Endothelial cell of umbilical vein (primary cell): ENCODE measurements at regions not wholly inside any gene's neighbourhood (a gene's known extent, or its start where the extent isn't known, plus 50 kb on each side); places are given as distances from the start of the nearest gene placed in this dataset.

Experiments
- EZH2 ChIP-seq: IDR thresholded peaks from 2 replicates; pipeline ENCODE4 v1.6.1; 2012; ENCODE audit warnings: borderline replicate concordance, low read depth, mild to moderate bottlenecking, moderate library complexity, low read length, inconsistent platforms; ENCODE audit not compliant: severe bottlenecking
- FOS ChIP-seq: IDR thresholded peaks from 2 replicates; pipeline ENCODE4 v1.6.1; 2011; ENCODE audit warnings: mild to moderate bottlenecking, low read length, moderate library complexity, borderline replicate concordance; ENCODE audit not compliant: insufficient read depth
- GATA2 ChIP-seq: IDR thresholded peaks from 2 replicates; pipeline ENCODE4 v1.7.0; 2011; ENCODE audit warnings: low read depth, mild to moderate bottlenecking, moderate library complexity, mixed read lengths, low read length; ENCODE audit not compliant: insufficient read length, insufficient read depth
- JUN ChIP-seq: IDR thresholded peaks from 2 replicates; pipeline ENCODE4 v1.6.1; 2011; ENCODE audit warnings: borderline replicate concordance, low read depth; ENCODE audit not compliant: insufficient read length, insufficient read depth
- MYC ChIP-seq: IDR thresholded peaks from one replicate; pipeline ENCODE4 v1.6.1; 2011; ENCODE audit warnings: mild to moderate bottlenecking, low read depth, low read length
- POLR2A ChIP-seq: IDR thresholded peaks from 2 replicates; pipeline ENCODE4 v1.6.1; 2012; ENCODE audit warnings: low read depth, mild to moderate bottlenecking, control low read depth, low read length
- POLR2AphosphoS5 ChIP-seq: IDR thresholded peaks from 2 replicates; pipeline ENCODE4 v1.6.1; 2012; ENCODE audit warnings: low read depth, mild to moderate bottlenecking, control low read depth, low read length, moderate library complexity; ENCODE audit not compliant: insufficient read depth
- TF ChIP-seq, protein P1 (sequence below), 2 donors: IDR thresholded peaks; 1 replicate in 1 of 2; 2 replicates in 1 of 2; pipeline ENCODE4 v1.5.1; 2011; ENCODE audit warnings: low read length in 2 of 2, mild to moderate bottlenecking in 2 of 2, moderate library complexity in 2 of 2, control low read depth in 1 of 2, inconsistent platforms in 1 of 2, low read depth in 1 of 2; ENCODE audit not compliant: insufficient read depth in 1 of 2; ENCODE audit errors: extremely low read depth in 1 of 2
- TF ChIP-seq, protein P2 (sequence below): IDR thresholded peaks from 2 replicates; pipeline ENCODE4 v1.6.1; 2011; ENCODE audit not compliant: insufficient read depth, insufficient read length

DNA sequence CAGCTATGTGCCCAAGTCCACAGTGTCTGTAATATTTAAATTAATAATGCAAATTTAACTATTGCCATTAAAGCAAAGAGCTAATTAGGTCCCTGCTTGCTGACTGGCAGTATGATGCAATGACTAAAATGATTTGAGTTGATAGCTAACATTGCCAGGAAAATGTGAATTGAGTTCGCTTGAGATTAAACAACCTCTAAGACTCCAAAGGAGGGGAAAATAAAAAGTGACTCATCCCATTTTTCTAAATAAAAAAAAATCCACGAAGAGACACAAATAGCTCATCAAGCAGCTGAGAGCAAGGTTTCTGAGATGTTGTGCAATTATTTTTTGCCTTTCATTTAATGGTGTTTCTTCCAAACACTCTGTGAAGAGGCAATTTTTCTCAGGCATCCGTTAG is 413.0 kb downstream of the MTX2 start:
- TF ChIP-seq, protein P1, sequence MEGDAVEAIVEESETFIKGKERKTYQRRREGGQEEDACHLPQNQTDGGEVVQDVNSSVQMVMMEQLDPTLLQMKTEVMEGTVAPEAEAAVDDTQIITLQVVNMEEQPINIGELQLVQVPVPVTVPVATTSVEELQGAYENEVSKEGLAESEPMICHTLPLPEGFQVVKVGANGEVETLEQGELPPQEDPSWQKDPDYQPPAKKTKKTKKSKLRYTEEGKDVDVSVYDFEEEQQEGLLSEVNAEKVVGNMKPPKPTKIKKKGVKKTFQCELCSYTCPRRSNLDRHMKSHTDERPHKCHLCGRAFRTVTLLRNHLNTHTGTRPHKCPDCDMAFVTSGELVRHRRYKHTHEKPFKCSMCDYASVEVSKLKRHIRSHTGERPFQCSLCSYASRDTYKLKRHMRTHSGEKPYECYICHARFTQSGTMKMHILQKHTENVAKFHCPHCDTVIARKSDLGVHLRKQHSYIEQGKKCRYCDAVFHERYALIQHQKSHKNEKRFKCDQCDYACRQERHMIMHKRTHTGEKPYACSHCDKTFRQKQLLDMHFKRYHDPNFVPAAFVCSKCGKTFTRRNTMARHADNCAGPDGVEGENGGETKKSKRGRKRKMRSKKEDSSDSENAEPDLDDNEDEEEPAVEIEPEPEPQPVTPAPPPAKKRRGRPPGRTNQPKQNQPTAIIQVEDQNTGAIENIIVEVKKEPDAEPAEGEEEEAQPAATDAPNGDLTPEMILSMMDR (IDR thresholded peaks at IDR 0.05; ENCODE audit: extremely low read depth in 1 of 2, insufficient read depth in 1 of 2, low read depth in 1 of 2, low read length in 2 of 2), result no peak
- TF ChIP-seq EZH2 (no peak), POLR2AphosphoS5 (no peak), POLR2A (no peak), GATA2 (no peak), MYC (no peak), JUN (no peak), FOS (no peak)
- TF ChIP-seq, protein P2, sequence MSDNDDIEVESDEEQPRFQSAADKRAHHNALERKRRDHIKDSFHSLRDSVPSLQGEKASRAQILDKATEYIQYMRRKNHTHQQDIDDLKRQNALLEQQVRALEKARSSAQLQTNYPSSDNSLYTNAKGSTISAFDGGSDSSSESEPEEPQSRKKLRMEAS, result no peak
